NCI-H1694 treated with DMSO at 0.1 percent for 48 hours (cell line): ENCODE measurements at regions not wholly inside any gene's neighbourhood (a gene's known extent, or its start where the extent isn't known, plus 50 kb on each side); places are given as distances from the start of the nearest gene placed in this dataset.

Experiments used
- DNase-seq: peaks from one replicate; lab custom pipeline; 2025; lab: John Stamatoyannopoulos, UW

- no peak for DNase-seq
Measured at GRCh38 chr2:209368914-209369313, 54.9 kb upstream of the MAP2 start.

- no peak for DNase-seq
Measured at GRCh38 chr2:209369656-209370055, 54.2 kb upstream of the MAP2 start.

GRCh38 chr2:209371407-209371806 is 52.4 kb upstream of the MAP2 start:
- no peak for DNase-seq
